ENCODE measurements at regions not wholly inside any gene's neighbourhood (a gene's known extent, or its start where the extent isn't known, plus 50 kb on each side); places are given as distances from the start of the nearest gene placed in this dataset.

- no peak for DNase-seq (ENCODE audit: low read depth)
These were observed 64.8 kb upstream of the LOXL4 start for GRCh38 chr10:98332623-98333269.

DNA sequence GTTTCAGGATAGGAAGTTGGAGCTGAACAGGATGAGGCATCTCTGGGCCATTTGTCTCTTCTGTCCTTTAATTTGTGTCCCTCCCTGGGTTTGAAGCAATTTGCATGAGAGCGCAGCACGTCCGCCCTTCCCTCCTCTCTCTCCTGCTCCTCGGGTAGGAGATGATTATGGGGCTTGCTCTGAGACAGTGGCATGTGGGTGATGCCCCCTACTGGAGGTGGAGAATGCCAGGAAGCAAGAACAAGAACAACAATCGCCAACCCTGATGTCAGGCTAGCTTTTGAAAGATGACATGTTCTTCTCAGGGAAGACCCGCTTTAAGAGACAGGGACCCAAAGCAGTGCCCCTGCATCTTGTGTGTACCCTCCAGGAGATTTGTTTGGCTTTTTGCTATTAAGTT, 63.9 kb upstream of the LOXL4 start:
- DNase-seq (ENCODE audit: low read depth): no peak

DNA sequence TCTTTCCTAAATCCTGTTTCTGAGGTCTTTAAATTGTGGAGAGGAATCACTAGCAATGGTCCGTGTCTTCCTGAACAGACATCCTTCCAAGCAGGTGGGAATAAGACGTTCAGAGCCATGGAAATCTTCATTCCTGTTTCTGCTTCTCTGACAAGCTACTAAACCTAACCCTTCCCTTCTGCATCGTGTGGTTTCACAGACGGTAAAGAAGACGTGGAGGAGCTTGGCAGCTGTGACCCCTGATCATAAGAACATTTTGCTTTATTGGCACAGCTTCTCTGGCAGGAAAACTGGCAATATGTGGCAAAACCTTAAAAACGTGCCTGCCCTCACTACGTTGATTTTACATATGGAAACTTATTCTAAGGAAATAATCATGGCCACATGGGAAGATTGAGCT, 63.0 kb upstream of the LOXL4 start:
- no peak for DNase-seq (ENCODE audit: low read depth)

- no peak for DNase-seq (ENCODE audit: low read depth)
These were observed 60.6 kb upstream of the LOXL4 start for GRCh38 chr10:98328640-98329039.

DNA sequence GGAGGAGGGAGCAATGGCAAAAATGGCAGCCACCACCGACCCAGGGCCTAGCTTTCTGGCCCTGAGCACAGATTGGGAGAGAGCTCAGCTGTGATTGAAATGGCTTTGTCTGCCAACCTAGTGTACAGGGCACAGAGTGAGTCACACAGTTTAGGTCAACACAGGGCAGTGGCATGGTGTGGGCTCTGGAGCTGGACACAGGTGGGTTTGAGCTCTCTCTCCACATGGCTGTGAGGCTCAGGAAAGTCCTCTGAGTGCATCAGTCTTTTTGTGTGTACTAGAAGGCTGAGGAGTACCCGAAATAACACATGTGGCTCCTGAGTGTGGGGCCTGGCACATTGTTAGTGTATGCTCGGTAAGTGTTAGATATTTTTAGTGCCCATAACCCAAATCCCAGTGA, 60.2 kb upstream of the LOXL4 start:
- DNase-seq (ENCODE audit: low read depth): no peak

DNA sequence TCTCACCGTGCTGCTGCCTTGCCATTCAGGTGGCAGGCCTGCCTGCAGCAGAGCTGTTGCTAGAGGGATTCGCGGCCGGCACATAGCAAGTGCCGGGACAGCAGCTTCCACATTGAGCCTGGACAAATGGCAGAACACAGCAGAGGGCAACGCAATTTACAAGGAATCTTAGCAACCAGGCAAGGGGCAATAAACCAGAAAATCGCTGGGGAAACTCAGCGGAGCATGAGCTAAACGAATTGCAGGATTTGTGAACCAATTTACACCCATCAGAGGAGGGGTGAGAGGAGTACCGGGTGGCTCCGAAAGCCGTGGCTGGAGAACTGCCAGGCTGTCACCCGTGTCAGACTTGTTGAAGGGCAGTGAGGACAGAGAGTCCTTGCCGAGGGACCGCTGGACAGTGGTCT, 58.6 kb upstream of the LOXL4 start:
- no peak for DNase-seq (ENCODE audit: low read depth)

- DNase-seq (ENCODE audit: low read depth): peak; percentile 54
These were observed 55.5 kb upstream of the LOXL4 start for GRCh38 chr10:98323221-98324164.

GRCh38 chr10:98321186-98321780, 53.3 kb upstream of the LOXL4 start:
- DNase-seq (ENCODE audit: low read depth): no peak

GRCh38 chr10:98320486-98321185, 52.6 kb upstream of the LOXL4 start:
- DNase-seq (ENCODE audit: low read depth): no peak

- no peak for DNase-seq (ENCODE audit: low read depth)
These were observed 50.9 kb upstream of the LOXL4 start for GRCh38 chr10:98318861-98319260.
